Transverse colon (tissue), 4 donors: ENCODE measurements at regions not wholly inside any gene's neighbourhood (a gene's known extent, or its start where the extent isn't known, plus 50 kb on each side); places are given as distances from the start of the nearest gene placed in this dataset.

Experiments used
- DNase-seq: peaks from one replicate; pipeline ENCODE4 v3.0.0-alpha.2; 2019
- H3K27ac ChIP-seq, 4 donors: fragments of 200-600 bp; sonication (generic); 2 replicates each; pipeline ENCODE4 v1.5.1; 2016 to 2018; ENCODE audit warnings: inconsistent platforms in 4 of 4
- H3K27me3 ChIP-seq: fragments of 200-600 bp; sonication (generic); 2 replicates; pipeline ENCODE4 v1.5.1; 2017; ENCODE audit warnings: inconsistent platforms
- H3K36me3 ChIP-seq, 4 donors: fragments of 200-600 bp; sonication (generic); 2 replicates each; pipeline ENCODE4 v1.5.1; 2017 to 2019; ENCODE audit warnings: inconsistent platforms in 4 of 4
- H3K4me1 ChIP-seq, 4 donors: fragments of 200-600 bp; sonication (generic); 2 replicates each; pipeline ENCODE4 v1.5.1; 2017 to 2020; ENCODE audit warnings: inconsistent platforms in 4 of 4
- H3K4me3 ChIP-seq, 4 donors: fragments of 200-600 bp; sonication (generic); 1 replicate in 1 of 4; 2 replicates in 3 of 4; pipeline versions ENCODE4 v1.5.1 to v1.6.1; 2017 to 2019; ENCODE audit warnings: inconsistent platforms in 4 of 4
- H3K9me3 ChIP-seq, 2 donors: fragments of 200-600 bp; sonication (generic); 2 replicates each; pipeline ENCODE4 v1.5.1; 2017 to 2019; ENCODE audit warnings: inconsistent platforms in 2 of 2
- EP300 ChIP-seq: sonication (generic); formaldehyde crosslinking; IDR thresholded peaks from one replicate; pipeline ENCODE4 v1.6.1; 2017; ENCODE audit warnings: antibody characterized with exemption, low read depth
- POLR2A ChIP-seq: fragments of 450-650 bp; IDR thresholded peaks from one replicate; pipeline ENCODE4 v1.6.1; 2016; ENCODE audit warnings: antibody characterized with exemption, mild to moderate bottlenecking, moderate library complexity
- POLR2AphosphoS5 ChIP-seq, 3 donors: sonication (generic); formaldehyde crosslinking; IDR thresholded peaks; one replicate each; pipeline ENCODE4 v1.6.1; 2016; ENCODE audit warnings: antibody characterized with exemption in 3 of 3
- WGBS, 2 donors: methylation state at CpG; one replicate each; pipeline ENCODE4 v1.1.5; 2018; ENCODE audit warnings: low coverage in 1 of 2; 5-methylcytosine and 5-hydroxymethylcytosine counted together
- in situ Hi-C, 4 donors: fragments of 200-750 bp; cut with MboI; loops; one replicate each; pipeline versions ENCODE4 v1.15.0 to v1.15.1; 2017; ENCODE audit warnings: low sequenced_read_pairs in 3 of 4, low pct_ligation_motif_present in 1 of 4, low pct_unique_long_range_greater_than_20kb in 1 of 4
- intact Hi-C: fragments of 100-400 bp; cut with DNase I; formaldehyde crosslinking; loops from one replicate; pipeline ENCODE4 v1.15.1; 2023; ENCODE audit warnings: low total_unique reads
- TF ChIP-seq, protein P1 (sequence below), 5 experiments: fragments of 200-600 bp in 3 of 5; fragments of 450-650 bp in 2 of 5; sonication (generic) in 3 of 5; IDR thresholded peaks; 1 replicate in 2 of 5; 2 replicates in 3 of 5; pipeline ENCODE4 v1.5.1; 2016 to 2017; ENCODE audit warnings: antibody characterized with exemption in 5 of 5, inconsistent platforms in 3 of 5, mild to moderate bottlenecking in 2 of 5, moderate library complexity in 1 of 5

DNA sequence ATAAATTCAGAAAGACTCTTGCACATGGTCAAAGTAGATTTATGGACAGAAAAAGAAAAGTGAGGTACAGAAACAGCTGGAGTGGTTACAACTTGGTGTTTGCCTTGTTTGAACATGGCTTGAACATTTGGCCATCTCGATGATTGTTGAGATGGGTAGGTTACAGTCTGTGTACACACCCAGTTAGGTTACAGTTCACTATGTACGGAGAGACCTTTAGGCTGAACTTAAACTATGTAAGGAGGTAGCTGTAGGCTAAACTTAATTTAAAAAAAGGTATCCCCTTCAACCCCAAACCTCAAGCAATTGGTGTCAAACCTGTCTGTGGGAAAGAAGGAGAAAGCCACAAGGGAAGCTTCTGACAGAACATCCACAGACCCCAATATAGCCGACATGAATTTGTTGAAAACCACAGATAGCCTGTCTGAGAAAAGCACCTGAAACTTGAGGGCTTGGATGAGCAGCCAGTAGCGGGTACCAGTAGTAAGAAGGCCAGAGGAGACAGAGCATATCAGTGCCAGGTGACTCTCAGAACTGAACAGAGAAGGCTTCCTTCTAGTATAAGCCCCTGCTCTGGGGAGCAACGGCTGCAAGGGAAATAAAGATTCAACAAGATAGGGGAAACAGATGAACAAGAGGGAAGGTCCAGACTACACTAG is 247.9 kb upstream of the GALNTL6 start:
- WGBS, 2 donors: 39 to 52% methylated on average over 3 to 5 of the region's 5 CpGs
- no peak for DNase-seq
- H3K9me3 ChIP-seq: no peaks in the 10 kb centered on the region
- TF ChIP-seq POLR2A (no peak), EP300 (no peak), POLR2AphosphoS5 (IDR thresholded peaks at IDR 0.05) (no peak)
- TF ChIP-seq, protein P1, sequence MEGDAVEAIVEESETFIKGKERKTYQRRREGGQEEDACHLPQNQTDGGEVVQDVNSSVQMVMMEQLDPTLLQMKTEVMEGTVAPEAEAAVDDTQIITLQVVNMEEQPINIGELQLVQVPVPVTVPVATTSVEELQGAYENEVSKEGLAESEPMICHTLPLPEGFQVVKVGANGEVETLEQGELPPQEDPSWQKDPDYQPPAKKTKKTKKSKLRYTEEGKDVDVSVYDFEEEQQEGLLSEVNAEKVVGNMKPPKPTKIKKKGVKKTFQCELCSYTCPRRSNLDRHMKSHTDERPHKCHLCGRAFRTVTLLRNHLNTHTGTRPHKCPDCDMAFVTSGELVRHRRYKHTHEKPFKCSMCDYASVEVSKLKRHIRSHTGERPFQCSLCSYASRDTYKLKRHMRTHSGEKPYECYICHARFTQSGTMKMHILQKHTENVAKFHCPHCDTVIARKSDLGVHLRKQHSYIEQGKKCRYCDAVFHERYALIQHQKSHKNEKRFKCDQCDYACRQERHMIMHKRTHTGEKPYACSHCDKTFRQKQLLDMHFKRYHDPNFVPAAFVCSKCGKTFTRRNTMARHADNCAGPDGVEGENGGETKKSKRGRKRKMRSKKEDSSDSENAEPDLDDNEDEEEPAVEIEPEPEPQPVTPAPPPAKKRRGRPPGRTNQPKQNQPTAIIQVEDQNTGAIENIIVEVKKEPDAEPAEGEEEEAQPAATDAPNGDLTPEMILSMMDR (IDR thresholded peaks at IDR 0.05): no peak
- no peaks in the 10 kb centered on the region for H3K36me3 ChIP-seq
- H3K4me3 ChIP-seq: no peak overlapping the region
- intact Hi-C loops (no loop called here), in situ Hi-C loops (no loop called here)
- no peak overlapping the region for H3K27ac ChIP-seq
- no peaks in the 10 kb centered on the region for H3K4me1 ChIP-seq
- no peaks in the 10 kb centered on the region for H3K27me3 ChIP-seq

GRCh38 chr4:171561419-171561818 is 251.8 kb upstream of the GALNTL6 start:
- H3K9me3 ChIP-seq: no peaks in the 10 kb centered on the region
- no peak overlapping the region for H3K4me3 ChIP-seq
- H3K36me3 ChIP-seq: no peaks in the 10 kb centered on the region
- no peaks in the 10 kb centered on the region for H3K4me1 ChIP-seq
- 64 to 96% methylated on average over 1 of the region's 1 CpG for WGBS, 2 donors
- in situ Hi-C loops (no loop called here), intact Hi-C loops (no loop called here)
- no peak overlapping the region for H3K27ac ChIP-seq
- no peaks in the 10 kb centered on the region for H3K27me3 ChIP-seq
- TF ChIP-seq POLR2A: no peak
- no peak for TF ChIP-seq POLR2AphosphoS5 (IDR thresholded peaks at IDR 0.05)
- TF ChIP-seq, protein P1 (IDR thresholded peaks at IDR 0.05): no peak
- TF ChIP-seq EP300: no peak
- DNase-seq: no peak

DNA sequence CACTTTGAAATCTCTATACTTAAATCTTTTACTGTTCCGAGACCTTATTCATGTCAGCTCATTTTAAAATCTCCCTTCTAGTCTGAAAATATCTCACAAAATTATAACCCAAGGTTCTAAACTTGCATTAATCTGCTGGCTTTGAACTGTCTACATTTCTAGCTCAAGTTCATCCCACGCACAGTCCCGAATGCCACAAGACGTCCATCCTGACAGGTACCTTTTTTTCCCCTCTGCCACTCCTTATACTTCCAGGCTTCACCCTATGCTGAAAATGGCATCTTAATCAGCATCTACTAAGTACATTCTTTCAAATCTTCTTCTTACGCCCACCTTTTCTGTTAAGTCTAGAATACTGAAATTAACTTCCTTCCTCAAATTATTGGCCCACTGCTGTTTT is 259.2 kb upstream of the GALNTL6 start:
- no peaks in the 10 kb centered on the region for H3K9me3 ChIP-seq
- no peaks in the 10 kb centered on the region for H3K36me3 ChIP-seq
- H3K4me3 ChIP-seq: no peak overlapping the region
- no peaks in the 10 kb centered on the region for H3K27me3 ChIP-seq
- H3K4me1 ChIP-seq: no peaks in the 10 kb centered on the region
- TF ChIP-seq EP300: no peak
- TF ChIP-seq, protein P1 (IDR thresholded peaks at IDR 0.05): no peak
- no peak for TF ChIP-seq POLR2A
- no peak for TF ChIP-seq POLR2AphosphoS5 (IDR thresholded peaks at IDR 0.05)
- in situ Hi-C loops (no loop called here), intact Hi-C loops (no loop called here)
- WGBS, 2 donors: 82 to 88% methylated on average over 5 of the region's 5 CpGs
- no peak overlapping the region for H3K27ac ChIP-seq
- DNase-seq: no peak

DNA sequence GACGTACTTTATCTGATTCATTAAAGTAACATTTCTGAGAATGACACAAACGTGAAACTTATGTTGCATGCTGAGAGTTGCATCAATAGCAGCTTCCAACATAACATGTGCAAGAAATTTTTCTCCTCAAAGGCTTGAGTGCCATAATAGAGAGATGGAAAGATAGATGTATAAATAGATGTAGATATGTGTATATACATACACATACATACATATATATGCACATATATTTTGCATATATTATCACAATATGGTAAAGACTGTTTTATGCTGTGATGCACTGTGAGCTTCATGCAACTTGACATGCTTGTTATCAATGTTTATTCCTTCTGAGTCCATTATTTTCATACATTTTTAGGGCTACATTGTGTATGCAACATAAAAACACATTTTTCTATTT is 270.6 kb upstream of the GALNTL6 start:
- Histone ChIP-seq H3K9me3 (no peaks in the 10 kb centered on the region), H3K27me3 (no peaks in the 10 kb centered on the region), H3K36me3 (no peaks in the 10 kb centered on the region), H3K4me3 (no peak overlapping the region), H3K4me1 (no peaks in the 10 kb centered on the region), H3K27ac (no peak overlapping the region)
- TF ChIP-seq POLR2A: no peak
- TF ChIP-seq EP300: no peak
- TF ChIP-seq, protein P1 (IDR thresholded peaks at IDR 0.05): no peak
- TF ChIP-seq POLR2AphosphoS5 (IDR thresholded peaks at IDR 0.05): no peak
- in situ Hi-C loops: no loop called here
- WGBS, 2 donors: 62 to 77% methylated on average over 2 of the region's 2 CpGs
- intact Hi-C loops: no loop called here
- DNase-seq: no peak
